Left kidney (tissue), 1 donor: ENCODE measurements at regions not wholly inside any gene's neighbourhood (a gene's known extent, or its start where the extent isn't known, plus 50 kb on each side); places are given as distances from the start of the nearest gene placed in this dataset.

Source experiments
- DNase-seq: peaks from one replicate; pipeline ENCODE4 v3.0.0-alpha.2; 2013

GRCh38 chr18:38007676-38008330 lies 442.2 kb upstream of the CELF4 start:
- no peak for DNase-seq

GRCh38 chr18:38007026-38007425 lies 441.4 kb upstream of the CELF4 start:
- no peak for DNase-seq

- no peak for DNase-seq
These were observed 440.9 kb upstream of the CELF4 start for GRCh38 chr18:38006541-38006940.

- DNase-seq: no peak
These were observed 432.1 kb upstream of the CELF4 start for GRCh38 chr18:37997695-37998094.

- DNase-seq: no peak
These were observed 422.3 kb upstream of the CELF4 start for GRCh38 chr18:37987901-37988300.

GRCh38 chr18:37986665-37987064 lies 421.1 kb upstream of the CELF4 start:
- no peak for DNase-seq

- no peak for DNase-seq
These were observed 419.5 kb upstream of the CELF4 start for GRCh38 chr18:37985126-37985525.

GRCh38 chr18:37980556-37980955 lies 415.0 kb upstream of the CELF4 start:
- no peak for DNase-seq

GRCh38 chr18:37975446-37975845 lies 409.8 kb upstream of the CELF4 start:
- no peak for DNase-seq

GRCh38 chr18:37967261-37967660 lies 401.7 kb upstream of the CELF4 start:
- no peak for DNase-seq

- DNase-seq: no peak
These were observed 400.0 kb upstream of the CELF4 start for GRCh38 chr18:37965572-37965970.

- no peak for DNase-seq
These were observed 399.4 kb upstream of the CELF4 start for GRCh38 chr18:37964885-37965571.

- no peak for DNase-seq
These were observed 398.2 kb upstream of the CELF4 start for GRCh38 chr18:37963837-37964236.

GRCh38 chr18:37962316-37962966 lies 396.8 kb upstream of the CELF4 start:
- DNase-seq: no peak

GRCh38 chr18:37958499-37958898 lies 392.9 kb upstream of the CELF4 start:
- DNase-seq: no peak

GRCh38 chr18:37956902-37957301 lies 391.3 kb upstream of the CELF4 start:
- no peak for DNase-seq

GRCh38 chr18:37956020-37956419 lies 390.4 kb upstream of the CELF4 start:
- no peak for DNase-seq

GRCh38 chr18:37955201-37955600 lies 389.6 kb upstream of the CELF4 start:
- no peak for DNase-seq

GRCh38 chr18:37953876-37954275 lies 388.3 kb upstream of the CELF4 start:
- no peak for DNase-seq

- no peak for DNase-seq
These were observed 382.9 kb upstream of the CELF4 start for GRCh38 chr18:37948471-37948870.

- DNase-seq: no peak
These were observed 380.7 kb upstream of the CELF4 start for GRCh38 chr18:37946324-37946723.

- no peak for DNase-seq
These were observed 379.2 kb upstream of the CELF4 start for GRCh38 chr18:37944700-37945270.

GRCh38 chr18:37937287-37937686 lies 371.7 kb upstream of the CELF4 start:
- DNase-seq: no peak
